Skeletal muscle satellite cell (primary cell): ENCODE measurements at regions not wholly inside any gene's neighbourhood (a gene's known extent, or its start where the extent isn't known, plus 50 kb on each side); places are given as distances from the start of the nearest gene placed in this dataset.

Experiments
- H3K27me3 ChIP-seq: 2 replicates; pipeline ENCODE4 v1.7.0; 2013; ENCODE audit warnings: low read length; ENCODE audit not compliant: control insufficient read depth, insufficient read depth
- H3K36me3 ChIP-seq: 2 replicates; pipeline ENCODE4 v1.7.0; 2013; ENCODE audit warnings: mild to moderate bottlenecking, control low read depth, low read length; ENCODE audit not compliant: insufficient read depth
- H3K4me1 ChIP-seq: 2 replicates; pipeline ENCODE4 v1.7.0; 2013; ENCODE audit warnings: low read length; ENCODE audit not compliant: control insufficient read depth, insufficient read depth
- H3K4me2 ChIP-seq: 2 replicates; pipeline ENCODE4 v1.7.0; 2013; ENCODE audit warnings: mild to moderate bottlenecking, low read length
- H3K4me3 ChIP-seq: 2 replicates; pipeline ENCODE4 v1.7.0; 2013; ENCODE audit warnings: low read length
- H3K9ac ChIP-seq: 2 replicates; pipeline ENCODE4 v1.7.0; 2013; ENCODE audit warnings: mild to moderate bottlenecking, low read depth, low read length, moderate library complexity
- H3K9me3 ChIP-seq: replicated peaks from 2 replicates; pipeline ENCODE4 v1.7.0; 2013; ENCODE audit warnings: mild to moderate bottlenecking, control low read depth, low read length

GRCh38 chr4:23390246-23390645 is 499.6 kb downstream of the PPARGC1A start:
- H3K9ac ChIP-seq, result no peak overlapping the region
- no peaks in the 10 kb centered on the region for H3K4me1 ChIP-seq
- no peak overlapping the region for H3K4me3 ChIP-seq
- H3K4me2 ChIP-seq, result no peak overlapping the region
- no peaks in the 10 kb centered on the region for H3K9me3 ChIP-seq
- peaks cover 5% of the 10 kb centered on the region for H3K27me3 ChIP-seq
- no peaks in the 10 kb centered on the region for H3K36me3 ChIP-seq

- H3K4me2 ChIP-seq, result no peak overlapping the region
- peaks cover 4% of the 10 kb centered on the region for H3K4me1 ChIP-seq
- H3K36me3 ChIP-seq, result no peaks in the 10 kb centered on the region
- H3K9me3 ChIP-seq, result no peaks in the 10 kb centered on the region
- peaks cover 5% of the 10 kb centered on the region for H3K27me3 ChIP-seq
- H3K9ac ChIP-seq, result no peak overlapping the region
- H3K4me3 ChIP-seq, result no peak overlapping the region
Observed at GRCh38 chr4:23388699-23389395, 501.0 kb downstream of the PPARGC1A start.

- Histone ChIP-seq H3K36me3 (no peaks in the 10 kb centered on the region), H3K4me3 (no peak overlapping the region), H3K9ac (no peak overlapping the region), H3K9me3 (no peaks in the 10 kb centered on the region), H3K4me1 (peaks cover 9% of the 10 kb centered on the region), H3K4me2 (no peak overlapping the region), H3K27me3 (peaks cover 5% of the 10 kb centered on the region)
Observed at GRCh38 chr4:23388255-23388654, 501.6 kb downstream of the PPARGC1A start.

- Histone ChIP-seq H3K9me3 (no peaks in the 10 kb centered on the region), H3K4me1 (peaks cover 18% of the 10 kb centered on the region), H3K4me3 (no peak overlapping the region), H3K27me3 (peaks cover 5% of the 10 kb centered on the region), H3K4me2 (no peak overlapping the region), H3K9ac (no peak overlapping the region), H3K36me3 (no peaks in the 10 kb centered on the region)
Observed at GRCh38 chr4:23384741-23385140, 505.1 kb downstream of the PPARGC1A start.

- H3K4me1 ChIP-seq, result peaks cover 18% of the 10 kb centered on the region
- H3K36me3 ChIP-seq, result no peaks in the 10 kb centered on the region
- no peak overlapping the region for H3K9ac ChIP-seq
- H3K9me3 ChIP-seq, result no peaks in the 10 kb centered on the region
- no peak overlapping the region for H3K4me2 ChIP-seq
- no peaks in the 10 kb centered on the region for H3K27me3 ChIP-seq
- H3K4me3 ChIP-seq, result no peak overlapping the region
Observed at GRCh38 chr4:23382879-23383278, 507.0 kb downstream of the PPARGC1A start.

GRCh38 chr4:23374259-23374658 is 515.6 kb downstream of the PPARGC1A start:
- H3K9me3 ChIP-seq, result no peaks in the 10 kb centered on the region
- no peak overlapping the region for H3K4me3 ChIP-seq
- H3K9ac ChIP-seq, result no peak overlapping the region
- no peaks in the 10 kb centered on the region for H3K4me1 ChIP-seq
- H3K27me3 ChIP-seq, result no peaks in the 10 kb centered on the region
- H3K36me3 ChIP-seq, result no peaks in the 10 kb centered on the region
- no peak overlapping the region for H3K4me2 ChIP-seq

- Histone ChIP-seq H3K36me3 (no peaks in the 10 kb centered on the region), H3K4me1 (no peaks in the 10 kb centered on the region), H3K27me3 (no peaks in the 10 kb centered on the region), H3K4me3 (no peak overlapping the region), H3K9ac (no peak overlapping the region), H3K4me2 (no peak overlapping the region), H3K9me3 (no peaks in the 10 kb centered on the region)
Observed at GRCh38 chr4:23373261-23373660, 516.6 kb downstream of the PPARGC1A start.

- Histone ChIP-seq H3K27me3 (no peaks in the 10 kb centered on the region), H3K9ac (no peak overlapping the region), H3K36me3 (no peaks in the 10 kb centered on the region)
Observed at GRCh38 chr4:23371533-23371932, 518.3 kb downstream of the PPARGC1A start.

GRCh38 chr4:23369331-23369730 is 520.5 kb downstream of the PPARGC1A start:
- Histone ChIP-seq H3K4me3 (no peak overlapping the region), H3K4me2 (no peak overlapping the region), H3K27me3 (no peaks in the 10 kb centered on the region), H3K9ac (no peak overlapping the region), H3K9me3 (no peaks in the 10 kb centered on the region), H3K4me1 (no peaks in the 10 kb centered on the region), H3K36me3 (no peaks in the 10 kb centered on the region)

More at GRCh38 chr4:23371533-23371932, 518.3 kb downstream of the PPARGC1A start:
- H3K4me3 ChIP-seq, result no peak overlapping the region
- H3K9me3 ChIP-seq, result no peaks in the 10 kb centered on the region
- no peak overlapping the region for H3K4me2 ChIP-seq
- no peaks in the 10 kb centered on the region for H3K4me1 ChIP-seq

GRCh38 chr4:23368081-23368697 is 521.7 kb downstream of the PPARGC1A start:
- no peaks in the 10 kb centered on the region for H3K27me3 ChIP-seq

GRCh38 chr4:23366557-23366906 is 523.3 kb downstream of the PPARGC1A start:
- H3K9ac ChIP-seq, result no peak overlapping the region
- no peaks in the 10 kb centered on the region for H3K4me1 ChIP-seq
- no peaks in the 10 kb centered on the region for H3K9me3 ChIP-seq
- no peak overlapping the region for H3K4me2 ChIP-seq
- no peak overlapping the region for H3K4me3 ChIP-seq
- H3K27me3 ChIP-seq, result peaks cover 3% of the 10 kb centered on the region
- no peaks in the 10 kb centered on the region for H3K36me3 ChIP-seq

More at GRCh38 chr4:23368081-23368697, 521.7 kb downstream of the PPARGC1A start:
- Histone ChIP-seq H3K9me3 (no peaks in the 10 kb centered on the region), H3K4me3 (no peak overlapping the region), H3K4me1 (no peaks in the 10 kb centered on the region), H3K36me3 (no peaks in the 10 kb centered on the region), H3K4me2 (no peak overlapping the region), H3K9ac (no peak overlapping the region)
